Cerebellar cortex (tissue), 1 donor: ENCODE measurements at regions not wholly inside any gene's neighbourhood (a gene's known extent, or its start where the extent isn't known, plus 50 kb on each side); places are given as distances from the start of the nearest gene placed in this dataset.
A peak's percentile ranks its signal among the peaks of the same experiment; 100 is the strongest.

Source experiments
- DNase-seq: peaks from one replicate; pipeline ENCODE4 v3.0.0-alpha.2; 2015; ENCODE audit warnings: low spot score

DNA sequence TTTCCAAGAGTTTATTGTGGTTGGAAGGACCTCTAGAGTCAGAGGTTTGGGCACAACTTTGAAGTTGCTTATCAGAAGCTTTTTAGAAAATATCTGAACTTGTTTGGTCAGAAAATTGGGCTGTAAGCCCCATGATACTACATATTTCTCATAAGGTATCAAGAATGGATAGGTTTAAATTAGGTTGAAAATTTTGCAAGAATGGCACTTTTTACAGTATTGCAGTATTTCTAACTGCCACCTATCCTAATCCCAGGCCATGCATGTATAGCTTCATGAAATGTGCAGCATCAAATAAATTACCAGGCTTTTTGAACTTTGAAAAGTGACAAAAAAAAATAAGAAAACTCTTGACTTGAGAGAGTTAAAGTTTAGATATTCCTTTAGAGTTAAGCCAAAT is 367.2 kb downstream of the FIGN start:
- DNase-seq, result no peak

DNA sequence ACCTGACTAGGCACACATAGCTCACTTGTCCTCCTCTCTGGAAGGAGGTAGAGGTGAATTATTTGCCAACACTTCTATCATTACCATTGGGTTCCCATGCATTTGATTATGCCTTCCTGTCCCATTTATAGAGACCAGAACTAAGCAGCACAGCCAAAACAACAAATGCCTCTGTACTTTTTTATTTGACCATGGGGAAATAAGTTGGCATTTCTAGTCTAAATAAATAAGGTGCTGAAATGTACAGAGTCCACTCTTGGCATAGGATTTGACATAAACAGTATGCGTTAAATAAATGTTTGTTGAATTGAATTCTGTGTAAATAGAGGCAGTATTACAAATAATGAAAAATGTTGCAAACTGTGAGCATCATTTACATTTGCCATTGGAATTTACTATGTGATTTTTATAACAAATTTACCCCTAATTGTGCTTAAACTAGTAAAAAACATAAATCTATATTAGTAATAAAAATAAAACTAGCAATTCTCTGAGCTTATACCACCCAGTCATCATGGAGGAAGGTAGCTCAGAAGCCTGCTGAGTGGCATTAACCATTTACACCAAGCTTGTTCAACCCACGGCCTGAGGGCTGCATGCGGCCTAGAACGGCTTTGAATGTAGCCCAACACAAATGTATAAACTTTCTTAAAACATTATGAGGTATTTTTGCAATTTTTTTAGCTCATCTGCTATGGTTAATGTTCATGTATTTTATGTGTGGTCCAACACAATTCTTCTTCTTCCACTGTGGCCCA is 367.8 kb downstream of the FIGN start:
- DNase-seq, result no peak

DNA sequence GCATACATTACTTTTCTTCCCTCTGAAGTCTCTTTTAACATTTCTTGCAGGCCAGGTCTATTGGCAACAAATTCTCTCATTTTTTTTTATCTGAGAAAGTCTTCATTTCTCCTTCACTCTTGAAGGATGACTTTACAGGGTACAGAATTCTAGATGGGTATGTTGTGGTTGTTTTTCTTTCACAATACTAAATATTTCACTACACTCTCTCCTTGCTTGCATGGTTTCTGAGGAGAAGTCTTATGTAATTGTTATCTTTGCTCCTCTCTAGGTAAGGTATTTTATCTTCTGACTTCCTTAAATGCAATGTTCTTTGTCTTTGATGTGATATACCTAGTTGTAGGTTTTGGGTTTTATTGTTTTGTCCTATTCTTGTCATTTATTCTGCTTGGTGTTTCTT is 371.1 kb downstream of the FIGN start:
- no peak for DNase-seq

DNA sequence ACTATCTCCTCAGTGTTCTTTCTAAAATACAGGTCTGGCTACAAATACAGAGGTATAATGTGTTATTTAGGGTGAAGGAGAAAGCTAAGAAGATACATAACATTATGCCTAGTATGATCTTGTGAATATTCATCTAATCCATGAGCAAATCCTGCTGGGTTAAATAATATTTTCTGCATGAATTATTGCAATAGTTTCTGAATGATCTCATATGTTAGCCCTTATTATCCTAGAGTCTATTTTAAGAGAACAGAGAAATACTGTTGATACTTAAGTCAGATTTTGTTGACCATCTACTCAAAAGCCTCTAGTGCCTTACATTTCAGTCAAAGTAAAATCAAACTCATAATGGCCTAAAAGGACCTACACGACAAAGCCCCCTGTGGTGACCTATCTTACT is 382.3 kb downstream of the FIGN start:
- no peak for DNase-seq

DNA sequence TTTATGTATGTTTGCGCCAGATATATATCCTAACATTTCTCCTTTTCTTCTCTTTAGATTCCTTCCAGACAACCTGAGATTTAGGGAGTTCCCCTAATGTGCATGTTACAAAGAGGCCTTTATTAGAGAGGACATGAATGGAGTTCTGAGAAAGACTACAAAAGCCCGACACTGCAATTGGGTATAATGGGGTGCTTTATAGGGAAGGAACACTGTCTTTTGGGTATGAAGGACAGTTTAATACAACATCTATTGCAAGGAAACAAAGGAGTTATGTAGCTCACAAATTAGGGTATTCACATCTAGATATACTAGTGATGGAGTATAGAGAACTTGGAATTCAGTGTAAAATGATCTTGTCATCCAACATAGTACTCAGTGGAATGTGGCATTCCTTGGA is 383.8 kb downstream of the FIGN start:
- no peak for DNase-seq

DNA sequence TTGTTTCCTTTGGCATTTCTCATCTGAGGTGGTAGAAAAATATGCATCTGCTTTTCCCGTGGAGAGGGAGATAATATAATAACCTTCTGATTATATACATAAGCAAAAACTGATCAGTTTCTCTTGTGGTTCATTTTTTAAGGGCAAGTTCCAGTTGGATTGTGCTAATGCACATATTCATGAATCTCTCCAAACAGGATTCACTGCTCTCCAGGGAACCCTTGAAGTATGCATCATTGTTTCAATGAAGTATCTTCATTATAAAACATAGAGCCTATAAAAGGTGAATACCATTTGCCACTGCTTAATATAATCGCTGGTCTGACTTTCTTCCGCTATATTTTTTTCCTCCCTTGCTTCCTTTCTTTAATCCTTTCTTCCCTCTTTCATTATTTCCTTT is 384.7 kb downstream of the FIGN start:
- no peak for DNase-seq

DNA sequence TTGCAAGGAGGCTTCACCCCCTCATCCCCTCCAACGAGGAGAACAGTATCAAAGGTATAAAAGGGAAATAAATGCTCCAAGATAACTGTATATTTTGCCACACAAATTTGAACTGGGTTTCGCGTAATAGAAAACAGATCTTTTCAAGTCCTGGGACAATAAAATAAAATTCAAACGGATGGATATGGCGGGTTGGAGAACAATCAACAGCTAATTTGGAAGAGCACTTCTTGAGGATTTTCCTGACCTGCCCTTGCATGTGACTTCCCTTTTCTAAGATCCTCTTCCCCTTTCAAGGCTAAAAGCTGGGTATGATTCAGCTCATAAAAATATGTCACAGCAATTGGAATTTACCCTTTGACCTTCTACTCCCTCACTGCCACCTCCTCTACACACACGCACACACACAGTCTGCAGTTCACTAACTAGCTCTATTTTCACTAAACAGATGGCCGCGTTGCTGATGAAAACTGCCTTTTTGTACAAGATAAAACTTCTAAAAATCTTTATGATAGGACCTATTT is 386.9 kb downstream of the FIGN start:
- DNase-seq, result peak; percentile 89

DNA sequence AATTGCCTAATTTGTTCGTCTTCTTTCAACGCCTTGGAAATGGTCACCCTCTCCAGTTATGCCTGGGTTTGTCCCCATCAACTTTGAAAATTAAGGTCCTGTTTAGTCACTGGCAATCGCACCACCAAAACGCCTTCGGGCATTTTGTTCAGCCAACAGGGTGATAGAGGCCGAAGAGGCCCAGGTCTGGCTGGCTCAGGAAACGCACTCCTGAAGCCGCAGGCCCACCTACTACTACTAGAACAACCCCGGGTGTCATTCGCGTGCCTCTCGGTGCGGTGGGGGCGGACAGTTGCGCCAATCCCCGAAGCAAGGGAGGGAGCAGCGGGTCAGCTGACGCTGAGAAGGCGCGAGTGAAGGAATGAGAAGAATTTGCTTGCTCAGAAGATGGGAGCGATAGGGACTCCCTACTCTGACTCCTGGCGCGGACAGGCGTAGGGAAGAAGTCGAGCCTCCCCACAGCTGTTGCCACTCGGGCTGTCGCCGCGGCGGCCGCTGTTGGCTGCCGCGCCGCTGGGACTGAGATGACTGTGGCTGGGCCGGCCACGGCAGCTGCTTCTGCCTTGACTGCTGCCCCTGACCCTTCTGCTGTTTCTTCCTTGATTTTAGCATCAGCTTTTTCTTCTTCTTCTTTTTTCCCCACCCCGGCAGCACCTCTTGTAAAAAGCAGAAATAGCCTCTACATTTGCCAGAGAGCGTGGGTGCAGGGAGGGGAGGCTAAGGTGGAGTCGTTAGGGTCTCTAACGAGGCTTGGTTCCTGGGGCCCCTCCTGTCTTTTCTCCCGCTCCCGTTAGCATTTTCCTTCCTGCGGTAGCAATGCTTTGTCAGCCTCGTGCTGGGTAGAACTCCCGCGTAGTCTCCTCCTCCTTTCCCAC is 387.6 kb downstream of the FIGN start:
- DNase-seq, result peak; percentile 91

DNA sequence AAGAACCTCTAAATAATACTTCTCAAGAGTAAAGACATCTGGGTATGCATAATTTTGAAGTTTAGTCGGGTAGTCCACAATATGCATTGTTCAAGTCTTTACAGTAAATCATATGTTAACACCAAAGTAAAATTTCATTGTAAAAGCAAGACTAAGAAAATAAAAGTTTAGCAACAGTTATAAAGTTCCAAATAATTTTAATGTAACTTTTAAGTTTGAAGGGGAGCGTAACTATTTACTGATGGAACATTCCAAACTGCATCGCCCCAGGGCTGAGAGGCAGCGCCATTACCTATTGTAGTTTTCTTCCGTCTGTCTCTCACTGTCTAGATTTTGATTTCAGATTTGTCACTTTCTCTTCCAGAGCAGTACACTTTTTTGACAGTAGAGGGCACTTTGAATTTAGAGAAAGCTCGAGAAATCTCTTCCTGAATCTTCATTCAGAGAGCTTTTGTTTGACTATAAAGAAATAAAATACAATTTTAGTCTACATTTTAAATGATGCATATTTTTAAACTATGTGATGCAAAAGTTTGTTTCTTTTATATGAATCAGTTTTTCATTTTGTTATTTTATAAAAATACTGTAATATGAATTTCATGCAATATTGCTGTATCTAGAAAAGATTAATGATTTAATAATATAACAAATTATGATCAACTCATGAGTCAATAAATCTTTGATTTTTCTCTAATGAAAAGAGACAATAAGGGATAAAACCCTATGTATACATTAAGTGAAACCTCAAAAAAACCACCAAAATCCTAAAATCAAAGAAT is 389.8 kb downstream of the FIGN start:
- peak; percentile 75 for DNase-seq

DNA sequence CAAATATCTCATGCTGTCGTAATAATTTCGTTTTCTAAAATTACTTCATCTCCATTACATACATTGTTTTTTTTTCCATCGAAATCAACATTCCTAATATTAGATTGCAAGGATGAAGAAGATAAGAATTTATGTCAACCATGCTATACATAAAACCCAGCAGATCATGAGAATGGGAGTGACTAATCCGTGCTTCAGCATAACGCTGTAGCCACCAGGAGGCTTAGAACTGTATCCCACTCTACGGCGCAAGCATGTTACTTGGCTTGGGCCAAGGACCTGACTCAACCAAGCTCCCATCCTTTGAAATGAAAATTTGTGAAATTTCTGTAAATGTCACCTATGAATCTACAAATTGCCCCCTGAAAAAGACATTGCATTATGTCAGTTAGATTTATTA is 392.5 kb downstream of the FIGN start:
- DNase-seq, result no peak

DNA sequence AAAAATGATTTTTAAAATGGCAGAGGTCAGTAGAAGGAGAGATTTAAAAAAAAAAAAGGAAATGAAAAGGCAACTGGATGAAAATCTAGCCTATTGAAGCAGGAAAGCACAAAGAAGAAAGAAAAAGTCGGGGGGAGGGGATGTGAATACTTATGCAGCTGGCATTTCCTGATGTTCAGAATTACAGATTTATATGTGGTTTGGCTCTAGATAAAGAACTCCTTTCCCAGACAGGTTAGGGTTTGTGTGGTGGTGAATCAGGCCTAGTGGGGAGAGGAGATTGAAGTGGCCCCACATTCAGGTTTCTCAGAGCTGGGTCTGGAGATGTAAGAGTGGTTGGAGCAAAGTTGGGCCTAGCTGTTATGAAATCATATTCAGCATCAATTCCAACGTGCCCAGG is 394.4 kb downstream of the FIGN start:
- DNase-seq, result no peak

DNA sequence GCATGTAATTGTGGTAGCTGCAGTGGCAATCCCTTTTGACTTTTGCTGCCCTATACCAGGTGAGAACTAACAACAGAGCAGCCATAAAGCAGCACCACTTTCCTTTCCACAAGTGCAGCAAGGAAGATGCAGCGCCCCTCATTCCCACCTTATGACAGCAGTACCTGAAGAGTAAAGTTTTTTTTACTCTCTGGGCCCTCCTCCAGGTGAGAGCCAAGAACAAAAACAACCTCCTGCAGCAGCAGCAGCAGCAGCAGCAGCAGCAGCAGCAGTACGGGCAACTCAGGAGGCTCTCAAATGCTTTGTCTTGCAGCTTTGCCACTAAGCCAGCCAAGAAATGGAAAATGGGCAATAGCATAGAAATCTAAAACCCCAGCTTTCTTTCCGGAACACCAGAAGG is 397.5 kb downstream of the FIGN start:
- no peak for DNase-seq

DNA sequence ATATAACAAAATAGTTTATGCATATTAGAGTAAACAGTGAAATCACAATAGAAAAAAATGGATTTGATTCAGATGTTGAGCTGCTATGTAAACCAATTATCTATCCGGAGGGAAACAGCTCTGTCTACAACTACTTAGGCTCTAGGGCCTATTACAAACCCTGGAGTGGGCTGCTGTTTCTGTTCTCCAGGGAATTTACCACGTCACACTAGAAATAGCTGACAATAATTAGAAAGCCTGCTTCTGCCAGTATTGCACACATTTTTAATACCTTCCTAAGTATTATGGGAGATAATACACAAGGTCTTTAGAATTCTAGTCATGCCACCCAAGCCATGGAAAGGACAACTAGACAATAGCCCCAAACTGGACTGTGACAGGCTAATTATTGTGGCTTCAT is 411.1 kb downstream of the FIGN start:
- DNase-seq, result no peak

DNA sequence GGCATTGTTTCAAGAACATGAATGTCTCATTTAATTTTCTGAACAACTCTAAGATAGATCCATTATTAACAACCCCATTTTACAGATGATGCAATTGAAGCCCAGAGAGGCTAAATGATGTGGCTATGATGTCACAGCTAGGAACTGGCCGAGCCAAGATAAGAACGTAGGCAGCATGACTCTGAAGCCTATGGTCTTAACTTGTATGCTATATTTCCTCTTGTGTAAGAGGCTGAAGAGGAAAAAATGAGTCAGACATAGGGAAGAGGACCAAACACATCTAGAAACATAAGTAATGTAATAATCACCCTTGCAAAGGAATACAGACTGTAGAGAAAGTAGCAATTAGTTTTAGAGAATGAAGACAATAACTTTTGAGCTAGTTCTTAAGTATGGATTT is 416.8 kb downstream of the FIGN start:
- DNase-seq, result no peak

DNA sequence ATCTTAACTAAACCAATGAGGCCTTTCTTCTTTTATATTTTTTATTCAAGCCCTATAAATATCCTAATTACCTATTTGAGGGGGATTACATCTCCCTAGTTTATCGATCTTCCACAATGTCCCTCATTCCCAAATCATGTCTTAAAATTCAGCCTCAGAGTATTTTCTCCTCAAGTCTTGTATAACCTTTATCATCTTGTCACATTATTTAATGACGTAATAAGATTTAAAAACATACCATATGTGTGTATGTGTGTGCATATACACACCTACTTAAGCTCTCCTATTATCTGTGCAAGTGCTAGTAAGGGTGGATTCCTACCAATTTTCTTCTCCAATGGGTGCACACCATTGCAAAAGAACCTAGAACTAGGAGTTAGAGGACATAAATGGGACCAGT is 421.1 kb downstream of the FIGN start:
- no peak for DNase-seq

DNA sequence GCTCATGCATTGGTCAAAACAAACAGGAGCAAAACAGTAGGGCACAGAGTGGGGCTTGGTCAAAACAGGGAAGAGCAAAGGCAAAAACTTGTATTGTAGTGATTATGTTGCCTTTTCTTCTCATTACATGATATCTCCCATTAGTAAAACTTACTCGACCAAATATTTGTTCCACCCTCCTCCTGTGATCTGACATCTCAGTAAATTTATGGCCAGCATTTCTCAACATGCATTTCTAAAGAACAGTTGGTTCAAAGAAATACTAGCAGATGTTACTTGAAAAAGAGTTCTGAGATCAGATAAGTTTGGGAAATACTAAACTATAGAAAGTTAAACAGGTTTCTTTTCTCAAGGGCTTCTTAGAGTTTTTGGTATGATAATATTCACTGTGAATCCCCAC is 423.1 kb downstream of the FIGN start:
- DNase-seq, result no peak

DNA sequence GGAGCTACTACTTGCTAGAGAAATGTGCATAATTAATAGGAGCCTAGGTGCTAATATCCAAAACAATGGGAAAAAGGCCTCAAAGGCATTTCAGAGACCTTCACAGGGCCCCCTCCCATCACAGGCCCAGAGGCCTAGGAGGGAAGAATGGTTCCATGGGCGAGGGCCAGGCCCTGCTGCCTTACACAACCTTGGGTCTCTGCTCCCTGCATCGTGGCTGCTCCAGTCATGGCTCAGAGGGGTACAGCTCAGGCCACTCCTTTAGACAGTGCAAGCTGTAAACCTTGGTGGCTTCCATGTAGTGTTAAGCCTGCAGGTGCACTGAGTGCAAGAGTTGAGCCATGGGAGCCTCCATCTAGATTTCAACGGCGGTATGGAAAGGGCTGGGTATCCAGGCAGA is 429.2 kb downstream of the FIGN start:
- no peak for DNase-seq

DNA sequence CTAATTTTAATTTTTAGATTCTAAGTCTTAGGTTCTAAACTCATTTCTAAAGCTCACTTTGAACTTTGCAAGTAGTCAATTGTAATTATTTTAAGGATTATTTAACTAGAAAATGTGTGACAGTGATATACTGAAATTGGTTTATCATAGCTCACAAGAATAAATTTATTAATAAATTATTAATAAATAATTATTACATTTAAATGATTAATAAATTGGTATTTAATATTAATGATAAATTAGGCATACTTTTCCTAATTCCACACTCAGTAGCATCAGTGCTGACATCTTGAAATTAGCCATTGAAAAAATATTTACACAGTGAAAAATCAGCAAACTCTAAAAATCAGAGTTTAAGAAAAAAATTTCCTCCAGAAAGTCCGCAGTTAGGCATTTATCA is 433.7 kb downstream of the FIGN start:
- no peak for DNase-seq

DNA sequence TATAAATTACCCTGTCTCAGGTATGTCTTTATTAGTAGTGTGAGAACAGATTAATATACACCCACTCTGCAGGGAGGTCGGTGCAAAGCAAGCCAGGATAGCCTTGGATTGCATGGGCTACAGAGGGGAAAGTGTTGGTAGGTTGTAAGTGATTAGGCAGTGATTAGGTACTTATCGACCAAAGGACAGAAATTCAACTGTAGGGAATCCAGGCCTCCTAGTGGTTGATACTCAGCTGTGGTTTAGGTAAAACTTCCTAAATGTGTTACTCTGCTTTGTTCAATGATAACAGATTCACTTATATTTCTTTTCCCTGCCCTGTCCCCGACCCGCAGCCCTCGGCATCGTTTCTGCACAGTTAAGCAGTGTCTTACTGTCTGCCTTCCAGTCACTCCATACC is 444.0 kb downstream of the FIGN start:
- no peak for DNase-seq

DNA sequence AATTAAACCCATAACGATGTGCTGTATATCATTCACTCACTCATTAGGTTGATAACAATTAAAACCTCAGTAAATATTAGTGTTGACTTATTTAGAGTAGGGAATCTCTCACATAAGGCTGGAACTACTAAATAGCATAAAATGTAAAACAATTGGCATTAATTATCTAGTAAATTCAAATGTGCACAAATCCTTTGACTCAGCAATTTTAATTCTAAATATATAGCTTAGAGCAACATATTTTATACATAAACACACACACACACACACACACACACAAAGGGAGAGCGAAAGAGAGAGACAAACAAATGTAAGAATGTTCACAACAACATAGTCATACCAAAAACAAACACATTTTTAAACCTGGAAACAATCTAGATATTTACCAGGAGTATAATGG is 443.1 kb upstream of the KCNH7 start:
- no peak for DNase-seq

DNA sequence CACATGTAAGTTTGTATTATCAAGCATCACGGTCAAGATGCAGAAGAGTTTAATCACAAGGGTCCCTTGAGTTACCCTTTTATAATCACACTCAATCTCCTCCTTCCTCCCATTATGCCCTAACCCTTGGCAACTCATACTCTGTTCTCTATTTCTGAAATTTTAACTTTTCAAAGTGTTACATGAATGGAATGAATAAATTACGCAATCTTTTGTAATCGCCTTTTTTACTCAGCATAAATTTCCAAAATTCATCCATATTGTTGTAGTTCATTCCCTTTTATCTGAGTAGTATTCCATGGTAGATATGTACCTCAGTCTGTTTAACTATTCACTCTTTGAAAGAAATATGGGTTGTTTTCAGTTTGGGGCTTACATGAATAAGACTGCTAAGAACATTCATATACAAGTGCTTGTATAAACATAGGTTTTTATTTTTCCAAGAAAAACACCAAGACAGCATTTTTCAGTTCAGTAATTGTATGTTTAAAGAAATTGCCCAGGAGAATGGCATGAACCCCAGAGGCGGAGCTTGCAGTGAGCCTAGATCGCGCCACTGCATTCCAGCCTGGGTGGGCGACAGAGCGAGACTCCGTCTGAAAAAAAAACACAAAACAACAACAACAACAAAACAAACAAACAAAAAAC is 430.9 kb upstream of the KCNH7 start:
- no peak for DNase-seq

DNA sequence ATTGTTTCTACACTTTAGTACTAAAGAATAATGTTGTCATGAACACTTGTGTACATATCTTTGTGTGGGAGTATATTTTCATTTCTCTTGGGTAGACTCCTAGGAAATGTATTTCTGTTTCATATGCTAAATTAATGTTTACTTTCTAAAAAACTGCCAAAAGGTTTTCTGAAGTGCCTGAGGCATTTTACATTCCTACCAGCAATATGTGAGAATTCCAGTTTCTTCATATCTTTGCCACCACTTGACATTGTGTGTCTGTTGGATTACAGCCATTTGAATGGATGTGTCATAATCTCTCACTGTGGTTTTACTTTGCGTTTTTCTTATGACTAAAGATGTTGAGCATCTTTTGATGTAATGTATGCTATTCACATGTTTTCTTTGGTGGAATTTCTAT is 428.2 kb upstream of the KCNH7 start:
- no peak for DNase-seq
